ENCODE measurements at regions not wholly inside any gene's neighbourhood (a gene's known extent, or its start where the extent isn't known, plus 50 kb on each side); places are given as distances from the start of the nearest gene placed in this dataset.

DNA sequence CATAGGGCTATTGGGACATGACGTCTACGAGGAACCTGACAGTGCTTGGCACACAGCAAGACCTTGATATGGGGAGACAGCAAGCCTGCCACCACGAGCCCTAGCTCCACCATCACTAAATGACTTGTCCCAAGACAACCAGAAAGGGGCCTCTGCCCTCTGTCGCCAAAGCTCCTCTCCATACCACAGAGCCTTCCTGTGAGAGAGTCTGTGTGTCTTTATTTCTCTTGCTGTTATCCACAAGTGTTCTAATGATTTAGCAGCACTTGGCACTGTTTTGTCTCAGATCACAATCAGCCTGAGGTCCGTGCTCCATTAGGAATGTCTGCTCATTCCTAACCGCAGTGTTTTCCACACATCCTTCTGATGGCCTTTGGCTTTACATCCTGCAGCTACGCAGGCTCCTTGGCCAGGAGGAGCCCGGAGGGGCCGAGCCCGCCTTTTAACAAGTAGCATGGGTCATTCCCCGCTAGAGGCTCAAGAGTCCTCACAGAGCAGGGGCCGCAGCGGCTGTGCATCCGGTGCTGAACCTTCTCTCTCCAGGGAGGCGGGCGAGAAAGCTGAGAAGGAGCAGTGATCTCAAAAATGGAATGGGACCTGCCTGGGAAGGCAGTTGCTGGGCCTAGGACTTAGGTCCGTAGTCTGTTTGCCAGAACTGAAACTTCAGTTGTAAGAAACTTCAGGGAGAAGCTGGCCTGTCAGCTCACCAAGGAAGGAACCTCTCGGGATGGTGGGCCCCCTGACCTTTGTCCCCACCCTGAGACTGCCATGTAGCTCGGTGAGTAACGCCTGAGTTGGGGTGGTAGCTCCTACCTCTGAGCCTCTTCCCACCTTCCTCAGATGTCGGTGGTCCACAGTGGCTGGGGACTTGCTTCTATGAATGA is 61.1 kb upstream of the HMGB1 start:
- no peak overlapping the region for H3K23ac ChIP-seq (ENCODE audit: low read depth, low read length)
- H2BK120ac ChIP-seq (ENCODE audit: low read depth, low read length): no peak overlapping the region
- H3K79me1 ChIP-seq (ENCODE audit: low read depth in 1 of 2, low read length in 2 of 2): no peaks in the 10 kb centered on the region
- no peak overlapping the region for H2BK5ac ChIP-seq (ENCODE audit: low read depth, low read length, poor library complexity, severe bottlenecking)
- no peak overlapping the region for H2AK5ac ChIP-seq (ENCODE audit: low read depth, low read length)
- H2AK9ac ChIP-seq (replicated peaks; ENCODE audit: low read depth, low read length, poor library complexity): no peak overlapping the region
- no peak overlapping the region for H4K5ac ChIP-seq (ENCODE audit: low read depth, low read length)
- no peaks in the 10 kb centered on the region for H3K9me3 ChIP-seq (ENCODE audit: control insufficient read depth, insufficient read depth, low read length)
- no peaks in the 10 kb centered on the region for H3K36me3 ChIP-seq (ENCODE audit: control insufficient read depth, insufficient read depth, low read length)
- H3K4me2 ChIP-seq (ENCODE audit: low read depth, low read length): no peak overlapping the region
- peak; percentile 25 for DNase-seq
- CTCF ChIA-PET: no interaction called here
- no peak overlapping the region for H3K4ac ChIP-seq (ENCODE audit: low read depth, low read length)
- H3K27ac ChIP-seq (ENCODE audit: insufficient read depth, low read length): no peak overlapping the region
- no peak overlapping the region for H3K4me3 ChIP-seq (ENCODE audit: insufficient read depth, low read depth, low read length)
- no peak overlapping the region for H3K56ac ChIP-seq (ENCODE audit: extremely low read depth, insufficient read depth, low read length)
- H2BK15ac ChIP-seq (ENCODE audit: low read depth, low read length): no peak overlapping the region
- no peak overlapping the region for H2BK20ac ChIP-seq (ENCODE audit: low read depth, low read length)
- 33% methylated on average over 7 of the region's 21 CpGs; no CpG with 5 or more reads in 1 of the 2 experiments for WGBS, 2 experiments (ENCODE audit: extremely low coverage in 2 of 2, insufficient read length in 1 of 2)
- 0 out of 2 replicates have a peak overlapping the region, but pooled peaks have one; percentile 1 for H3K14ac ChIP-seq (replicated peaks; ENCODE audit: low read depth, low read length)
- BruUV-seq (replicated peaks): no TSS peak
- in situ Hi-C loops (cut with MboI; ENCODE audit: low sequenced_read_pairs) (no loop called here), dilution Hi-C loops (cut with HindIII; ENCODE audit: low sequenced_read_pairs, unreplicated experiment) (no loop called here), intact Hi-C loops (cut with micrococcal nuclease) (no loop called here)
- no peak overlapping the region for H4K8ac ChIP-seq (ENCODE audit: low read depth in 2 of 2, low read length in 2 of 2)
- no peaks in the 10 kb centered on the region for H4K20me1 ChIP-seq (ENCODE audit: insufficient read depth, low read length)
- H3K9ac ChIP-seq (ENCODE audit: low read depth, low read length): no peak overlapping the region
- TF ChIP-seq, protein P1, sequence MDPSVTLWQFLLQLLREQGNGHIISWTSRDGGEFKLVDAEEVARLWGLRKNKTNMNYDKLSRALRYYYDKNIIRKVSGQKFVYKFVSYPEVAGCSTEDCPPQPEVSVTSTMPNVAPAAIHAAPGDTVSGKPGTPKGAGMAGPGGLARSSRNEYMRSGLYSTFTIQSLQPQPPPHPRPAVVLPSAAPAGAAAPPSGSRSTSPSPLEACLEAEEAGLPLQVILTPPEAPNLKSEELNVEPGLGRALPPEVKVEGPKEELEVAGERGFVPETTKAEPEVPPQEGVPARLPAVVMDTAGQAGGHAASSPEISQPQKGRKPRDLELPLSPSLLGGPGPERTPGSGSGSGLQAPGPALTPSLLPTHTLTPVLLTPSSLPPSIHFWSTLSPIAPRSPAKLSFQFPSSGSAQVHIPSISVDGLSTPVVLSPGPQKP (IDR thresholded peaks at IDR 0.05; ENCODE audit: borderline replicate concordance, low read depth, low read length): no peak
- TF ChIP-seq RFX5 (IDR thresholded peaks at IDR 0.05; ENCODE audit: low read depth, low read length) (no peak), NFE2L2 (IDR thresholded peaks at IDR 0.05; ENCODE audit: low read depth, low read length) (no peak), BHLHE40 (IDR thresholded peaks at IDR 0.05; ENCODE audit: low read depth, low read length) (no peak), CTCF (conservative IDR thresholded peaks at IDR 0.05; ENCODE audit: low read depth, low read length) (no peak), FOS (IDR thresholded peaks at IDR 0.05; ENCODE audit: low read depth, low read length) (no peak), CHD1 (IDR thresholded peaks at IDR 0.05; ENCODE audit: low read depth, low read length) (no peak), POLR2A (IDR thresholded peaks at IDR 0.05; ENCODE audit: low read depth, low read length) (no peak), CEBPB (IDR thresholded peaks at IDR 0.05; ENCODE audit: low read depth, low read length) (no peak), MXI1 (IDR thresholded peaks at IDR 0.05; ENCODE audit: borderline replicate concordance, low read depth, low read length) (no peak), MAFK (IDR thresholded peaks at IDR 0.05; ENCODE audit: low read depth, low read length) (no peak), RCOR1 (IDR thresholded peaks at IDR 0.05; ENCODE audit: insufficient replicate concordance, low read length) (no peak), SMC3 (IDR thresholded peaks at IDR 0.05; ENCODE audit: low read depth, low read length) (no peak), MAZ (IDR thresholded peaks at IDR 0.05; ENCODE audit: borderline replicate concordance, low read depth, low read length) (no peak), USF2 (IDR thresholded peaks at IDR 0.05; ENCODE audit: low read depth, low read length) (no peak)
- H2AFZ ChIP-seq (replicated peaks; ENCODE audit: low read length, poor library complexity): peak overlapping the region; percentile 5
- ATAC-seq (ENCODE audit: low read depth): peak; percentile 62
- H3K18ac ChIP-seq (ENCODE audit: low read depth, low read length): no peak overlapping the region
- H3K9me1 ChIP-seq (ENCODE audit: insufficient read depth, low read length): no peaks in the 10 kb centered on the region; the same call in 1 of the 2 replicates
- H4K91ac ChIP-seq (ENCODE audit: insufficient read depth, low read depth, low read length): no peak overlapping the region
- no peaks in the 10 kb centered on the region for H3K27me3 ChIP-seq (ENCODE audit: control insufficient read depth, insufficient read depth, low read length)
- POLR2A ChIA-PET (ENCODE audit: unreplicated experiment): no interaction called here
- H3K4me1 ChIP-seq (ENCODE audit: control insufficient read depth, insufficient read depth, low read length): no peaks in the 10 kb centered on the region
